CD4-positive, alpha-beta T cell treated with Interleukin-12 subunit alpha and Interleukin-12 subunit beta, for 1 hour (primary cell): ENCODE measurements at regions not wholly inside any gene's neighbourhood (a gene's known extent, or its start where the extent isn't known, plus 50 kb on each side); places are given as distances from the start of the nearest gene placed in this dataset.
"Not testable (repeated sequence)": the region's sequence is repeated elsewhere in the genome, so short reads cannot be mapped to it uniquely, and the experiment has no call there.

Experiments used
- DNase-seq: peaks from one replicate; pipeline ENCODE4 v3.0.0-alpha.2; 2020

- DNase-seq = no peak
Observed at GRCh38 chr19:32063601-32064000, 281.8 kb upstream of the ZNF507 start.

GRCh38 chr19:32066056-32066455, 279.4 kb upstream of the ZNF507 start:
- DNase-seq = no peak

DNA sequence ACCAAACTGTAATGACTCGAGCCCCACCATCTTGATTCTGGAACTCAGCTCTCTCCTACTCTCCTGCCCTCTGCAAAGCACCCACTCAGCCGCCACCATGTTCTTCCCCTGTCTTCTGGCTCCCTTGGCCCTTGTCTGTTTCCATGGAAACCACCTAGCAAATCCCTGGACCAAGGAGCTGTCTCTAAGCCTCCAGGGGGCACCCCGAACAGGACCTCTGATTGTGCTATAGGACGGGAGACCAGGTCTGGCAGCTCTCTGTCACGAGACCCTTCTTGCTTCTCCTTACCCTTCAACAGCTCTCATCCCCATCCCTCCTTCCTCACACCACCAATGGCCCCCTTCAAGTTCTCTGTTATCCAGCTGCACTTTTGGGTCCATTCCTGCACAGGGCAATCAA, 277.7 kb upstream of the ZNF507 start:
- DNase-seq = no peak

DNA sequence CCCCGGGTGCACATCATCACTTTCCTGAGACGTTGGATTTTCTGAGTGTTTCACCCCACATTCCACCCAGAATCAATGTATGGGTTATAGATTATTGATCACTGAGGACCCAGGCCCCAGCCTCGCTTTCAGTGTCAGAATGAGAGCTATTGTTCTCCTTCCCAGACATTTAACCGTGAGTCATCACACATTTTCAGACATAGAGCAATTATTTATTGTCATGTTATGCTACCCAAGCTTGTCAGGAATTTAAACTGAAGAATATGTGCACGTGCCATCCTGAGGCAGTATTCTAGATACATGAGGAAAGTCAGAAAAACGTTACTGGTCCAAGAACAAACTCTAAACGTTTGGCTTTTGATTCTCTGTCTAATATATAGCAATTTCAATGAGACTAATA, 276.6 kb upstream of the ZNF507 start:
- no peak for DNase-seq

DNA sequence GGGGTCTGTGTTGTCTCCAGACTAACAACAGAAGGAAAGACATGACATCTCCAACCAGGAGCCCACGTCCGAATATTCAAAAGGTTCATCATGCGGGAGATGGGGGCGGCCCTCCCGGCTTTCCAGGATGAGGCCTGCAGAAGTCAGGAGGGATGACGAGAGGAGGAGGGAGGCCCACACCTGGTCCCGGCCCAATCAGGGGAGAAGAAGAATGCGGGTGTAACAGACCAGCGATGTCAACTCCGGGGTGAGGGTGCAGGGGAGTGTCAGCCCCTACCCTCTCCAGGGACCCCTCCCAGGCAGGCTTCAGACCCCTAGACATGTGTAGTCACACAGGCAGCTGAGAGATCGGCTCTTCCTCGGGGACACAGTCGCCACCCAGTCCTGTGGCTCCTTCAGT, 275.3 kb upstream of the ZNF507 start:
- no peak for DNase-seq

- DNase-seq = no peak
Observed at GRCh38 chr19:32082028-32082427, 263.4 kb upstream of the ZNF507 start.

DNA sequence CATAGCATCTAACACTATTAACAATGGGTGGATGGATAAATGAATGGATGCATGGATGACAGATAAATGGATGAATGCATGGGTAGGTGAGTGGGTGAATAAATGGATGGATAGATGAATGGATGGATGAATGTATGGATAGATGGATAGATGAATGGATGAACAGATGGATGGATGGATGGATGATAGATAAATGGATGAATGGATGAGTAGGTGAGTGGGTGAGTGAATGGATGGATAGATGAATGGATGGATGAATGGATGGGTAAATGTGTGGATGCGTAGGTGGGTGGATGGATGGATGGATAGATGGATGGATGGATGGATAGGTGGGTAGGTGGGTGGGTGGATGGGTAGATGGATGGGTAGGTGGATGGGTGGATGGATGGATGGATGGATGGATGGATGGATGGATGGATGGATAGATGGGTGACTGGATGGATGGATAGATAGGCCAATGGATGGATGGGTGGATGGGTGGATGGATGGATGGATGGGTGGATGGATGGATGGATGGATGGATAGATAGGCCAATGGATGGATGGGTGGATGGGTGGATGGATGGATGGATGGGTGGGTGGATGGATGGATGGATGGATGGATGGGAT, 260.6 kb upstream of the ZNF507 start:
- not testable (repeated sequence) for DNase-seq

DNA sequence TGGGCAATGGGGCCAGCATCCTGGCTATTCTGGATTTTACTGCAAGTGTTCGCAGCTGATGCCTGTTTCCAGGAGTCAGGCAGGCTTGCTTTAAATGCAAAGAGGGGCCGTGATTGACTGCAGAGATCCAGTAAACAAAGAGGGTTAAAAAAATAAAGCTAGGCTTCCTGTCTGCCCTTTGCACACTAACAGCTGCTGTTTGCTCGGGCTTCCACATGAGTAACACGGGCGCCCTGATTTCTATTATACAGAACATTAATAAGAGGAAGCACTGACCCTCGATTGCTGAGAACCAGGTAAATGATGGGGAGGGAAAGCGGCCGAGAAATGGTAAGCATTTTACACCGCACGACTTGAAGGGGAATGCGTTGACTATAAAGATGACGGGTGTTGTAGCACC, 254.2 kb upstream of the ZNF507 start:
- no peak for DNase-seq

- no peak for DNase-seq
Observed at GRCh38 chr19:32097011-32097410, 248.4 kb upstream of the ZNF507 start.

DNA sequence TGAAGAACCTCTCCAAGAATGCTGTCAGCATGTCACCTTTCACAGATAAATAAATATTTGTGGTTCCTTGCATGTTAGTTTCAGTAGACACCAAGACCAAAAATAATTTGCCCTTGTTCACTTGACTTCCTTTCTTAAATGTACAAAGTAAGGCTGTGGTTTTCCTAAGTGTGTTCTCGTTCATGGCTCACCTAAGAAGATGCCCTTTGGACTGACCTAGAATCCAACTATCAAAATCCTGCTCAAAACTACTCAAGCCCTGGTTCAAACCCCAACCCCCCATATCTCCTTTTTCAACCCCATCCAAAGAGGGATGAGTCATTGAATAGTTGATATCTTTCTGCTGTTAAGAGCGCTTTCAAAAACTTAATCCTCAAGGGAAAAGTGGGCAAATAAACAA, 247.8 kb upstream of the ZNF507 start:
- DNase-seq = no peak

DNA sequence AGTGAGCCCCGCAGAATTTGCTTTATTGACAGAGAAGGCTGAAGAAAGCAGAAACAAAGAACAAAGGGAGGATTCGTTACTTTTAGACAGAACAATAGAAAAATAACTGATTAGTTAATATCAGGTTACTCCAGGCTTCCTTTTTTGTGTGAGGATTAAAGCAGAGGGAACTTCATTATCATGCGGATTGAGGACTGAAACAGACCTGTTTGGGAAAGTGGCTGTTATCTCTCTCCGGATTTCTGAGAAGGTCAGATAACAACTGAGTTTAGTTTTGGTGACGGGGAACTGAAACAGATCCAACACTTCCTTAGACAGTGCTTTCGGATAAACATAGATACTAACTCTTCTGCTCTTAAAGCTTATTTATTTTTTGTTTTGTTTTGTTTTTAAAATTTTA, 246.4 kb upstream of the ZNF507 start:
- no peak for DNase-seq

DNA sequence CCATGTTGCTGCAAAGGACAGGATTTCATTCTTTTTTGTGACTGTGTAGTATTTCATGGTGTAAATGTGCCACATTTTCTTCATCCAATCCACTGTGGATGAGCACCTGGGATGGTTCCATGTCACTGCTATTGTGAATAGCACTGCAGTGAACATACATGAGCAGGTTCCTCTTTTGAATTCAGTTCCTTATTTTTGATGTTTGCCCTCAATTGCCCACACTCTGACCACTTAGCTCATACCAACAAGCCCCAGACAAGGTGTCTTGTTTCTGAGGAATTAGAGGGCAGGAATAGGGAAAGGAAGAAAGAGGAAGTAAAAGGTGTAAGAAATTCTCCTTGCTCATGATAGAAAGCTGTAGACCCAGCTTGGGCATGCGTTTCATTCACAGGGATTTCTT, 244.2 kb upstream of the ZNF507 start:
- no peak for DNase-seq

- no peak for DNase-seq
Observed at GRCh38 chr19:32103541-32103940, 241.9 kb upstream of the ZNF507 start.

DNA sequence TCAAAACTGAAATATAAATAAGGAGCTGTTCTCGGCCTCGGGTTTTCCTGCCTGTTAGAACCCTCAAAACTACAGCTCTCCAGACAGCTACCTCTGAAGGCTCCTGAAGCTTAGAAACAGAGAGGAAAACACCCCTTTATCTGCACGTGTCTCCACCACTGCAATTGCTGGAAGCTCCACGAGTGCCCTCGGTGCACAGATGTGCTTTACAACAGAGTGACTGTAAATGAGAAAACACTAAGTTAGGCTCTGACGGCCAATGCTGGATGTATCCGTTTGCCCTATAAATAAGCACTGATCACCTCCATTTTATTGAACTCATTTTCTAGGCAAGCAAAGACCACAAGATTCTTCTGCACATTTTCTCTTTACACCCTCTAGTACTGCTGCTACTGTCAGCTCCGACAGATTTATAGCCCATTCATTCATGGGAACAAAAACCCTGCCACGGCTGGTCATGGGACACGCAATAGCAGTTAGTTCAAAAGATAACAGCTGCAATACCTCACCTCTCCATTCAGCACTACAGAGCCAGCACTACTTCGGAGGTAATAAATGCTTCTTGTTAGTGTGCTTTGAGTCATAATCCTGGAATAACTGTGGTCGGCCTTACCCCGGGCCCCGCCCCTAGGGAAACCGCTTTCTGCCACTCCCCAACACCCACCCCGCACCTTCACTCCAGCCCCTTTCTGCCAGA, 241.1 kb upstream of the ZNF507 start:
- DNase-seq = no peak

DNA sequence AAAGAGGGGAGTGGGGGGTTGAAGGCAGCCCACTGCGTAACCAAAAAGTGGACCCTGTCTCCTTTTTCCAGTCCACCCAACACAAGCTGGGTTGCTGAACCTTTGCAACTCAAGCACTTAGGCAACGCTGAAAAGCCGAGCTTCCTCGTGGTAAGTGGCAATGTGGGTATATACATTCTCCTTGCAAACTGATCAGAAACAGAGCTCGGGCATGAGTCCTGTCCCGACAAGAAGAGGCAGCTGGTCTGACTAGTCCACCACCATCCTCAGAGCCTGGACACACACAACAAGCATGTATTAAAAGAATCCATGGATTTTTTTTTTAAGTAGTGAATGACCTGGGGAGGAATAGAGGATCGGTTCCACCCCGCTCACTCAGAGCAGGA, 240.6 kb upstream of the ZNF507 start:
- no peak for DNase-seq

DNA sequence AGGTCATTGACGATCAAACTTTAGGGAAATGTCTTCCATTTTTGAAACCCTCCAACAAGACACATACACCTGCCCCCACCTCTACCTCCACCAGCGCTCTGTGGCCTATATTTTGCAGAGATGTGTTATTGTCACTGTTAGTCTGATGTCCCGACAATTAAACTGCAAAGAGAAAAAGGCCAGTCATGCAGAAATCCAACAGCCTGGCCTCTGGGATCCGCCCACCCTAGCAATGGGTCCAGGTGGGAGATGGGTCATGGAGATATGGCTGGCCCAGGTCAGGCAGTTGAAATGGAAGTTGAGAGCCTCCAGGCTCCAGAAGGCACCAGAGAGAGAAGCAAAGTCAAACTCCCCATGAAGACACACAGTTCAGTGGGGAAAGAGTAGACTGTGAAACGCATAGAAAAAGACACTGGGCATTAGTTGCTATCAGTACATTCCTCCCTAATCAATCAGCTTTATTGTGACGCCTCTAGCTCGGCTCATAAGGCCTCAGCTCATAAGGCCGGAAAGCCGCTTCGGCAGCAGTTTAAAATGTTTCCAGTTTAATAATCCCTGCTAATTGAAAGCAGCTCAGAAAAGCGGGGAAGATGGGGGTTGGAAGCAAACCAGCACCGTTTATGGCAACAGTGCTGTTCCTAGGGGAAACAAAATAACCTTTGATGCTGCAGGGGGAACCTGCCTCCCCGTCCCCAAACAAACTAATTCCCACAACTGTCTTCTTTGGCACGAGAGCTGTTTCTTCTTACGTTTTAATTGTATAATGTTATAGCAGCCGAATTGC, 239.7 kb upstream of the ZNF507 start:
- no peak for DNase-seq

DNA sequence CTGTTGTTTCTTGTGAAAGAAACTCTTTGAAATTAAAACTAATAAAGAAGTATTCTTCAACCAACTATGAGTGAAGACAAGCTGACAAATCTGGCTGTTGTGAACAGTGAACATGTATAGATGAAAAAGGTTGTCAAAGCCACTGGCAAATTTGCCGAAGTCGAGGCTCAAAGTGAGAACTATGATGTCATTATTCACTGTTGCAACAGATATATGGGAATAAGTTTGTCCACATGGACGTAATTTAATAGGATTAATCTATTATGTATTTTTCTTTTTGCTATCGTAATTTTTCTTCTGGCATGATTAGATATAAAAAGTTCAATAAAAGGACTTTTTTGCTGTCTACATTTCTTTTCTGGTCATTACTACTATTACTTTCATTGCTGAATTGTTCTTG, 223.2 kb upstream of the ZNF507 start:
- DNase-seq = no peak

- DNase-seq = no peak
Observed at GRCh38 chr19:32123355-32123940, 222.0 kb upstream of the ZNF507 start.

DNA sequence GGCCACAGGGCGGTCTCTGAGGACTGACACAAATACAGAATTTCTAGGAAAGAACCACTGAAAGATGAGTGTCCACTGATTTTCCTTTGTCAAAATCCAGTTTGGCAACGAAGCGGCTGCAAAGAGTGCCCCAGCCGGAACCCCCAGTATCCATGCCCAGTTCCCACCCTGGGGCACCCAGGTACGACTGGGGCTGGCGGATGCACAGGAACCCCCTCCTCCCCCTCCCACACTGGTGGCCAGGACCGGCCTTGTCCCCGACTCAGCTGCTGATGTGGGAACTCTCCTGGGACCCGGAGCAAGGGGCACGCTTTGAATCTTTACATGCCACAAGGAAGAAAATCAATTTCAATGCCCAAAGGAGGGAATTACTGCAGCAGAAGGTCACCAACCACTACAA, 220.8 kb upstream of the ZNF507 start:
- no peak for DNase-seq

DNA sequence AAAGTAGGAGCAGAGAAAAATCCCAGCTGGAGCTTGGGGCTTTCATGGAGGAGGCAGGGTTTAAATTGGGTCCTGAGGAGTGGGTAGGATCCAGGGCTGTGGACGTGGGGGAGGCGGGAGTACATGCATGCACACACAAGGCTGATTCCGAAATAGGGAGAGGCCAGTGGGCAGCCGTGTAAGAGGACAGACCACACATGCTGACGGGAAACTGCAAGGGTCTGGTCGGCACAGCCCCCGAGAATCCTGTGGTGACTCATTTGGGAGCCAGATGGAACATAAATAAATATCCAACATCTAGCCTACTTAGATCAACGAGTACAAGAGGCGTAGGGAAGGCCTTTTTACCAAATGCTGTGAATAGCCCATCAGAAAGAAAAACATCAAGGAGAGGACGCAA, 216.3 kb upstream of the ZNF507 start:
- no peak for DNase-seq

- no peak for DNase-seq
Observed at GRCh38 chr19:32130332-32130731, 215.1 kb upstream of the ZNF507 start.

- no peak for DNase-seq
Observed at GRCh38 chr19:32131005-32131404, 214.4 kb upstream of the ZNF507 start.

DNA sequence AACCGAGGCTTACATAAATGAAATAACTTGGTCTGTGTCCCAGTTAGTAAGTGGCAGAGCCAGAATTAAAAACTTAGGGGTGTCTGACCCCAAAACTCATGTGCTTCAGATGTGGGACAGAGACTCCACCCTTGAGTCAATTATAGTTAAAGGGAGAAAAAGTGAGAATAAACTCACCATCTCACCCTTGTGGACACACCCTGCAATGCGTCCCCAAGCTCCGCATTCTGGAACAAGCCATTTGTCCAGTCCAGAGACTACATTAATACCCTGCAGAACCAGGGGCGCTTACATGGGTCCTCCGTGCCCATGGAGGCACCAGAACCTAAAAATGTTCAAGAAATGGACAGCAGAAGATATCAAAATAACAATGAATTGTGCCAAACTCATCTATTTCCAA, 207.0 kb upstream of the ZNF507 start:
- DNase-seq = no peak
